Tibial artery (tissue), 4 donors: ENCODE measurements at regions not wholly inside any gene's neighbourhood (a gene's known extent, or its start where the extent isn't known, plus 50 kb on each side); places are given as distances from the start of the nearest gene placed in this dataset.

Experiments
- DNase-seq, 2 donors: peaks; one replicate each; pipeline ENCODE4 v3.0.0-alpha.2; 2019
- H3K27ac ChIP-seq, 2 donors: fragments of 200-600 bp; sonication (generic) in 1 of 2; 1 replicate in 1 of 2; 2 replicates in 1 of 2; pipeline ENCODE4 v1.5.1; 2018 to 2019; ENCODE audit warnings: mild to moderate bottlenecking in 1 of 2
- H3K27me3 ChIP-seq, 2 donors: fragments of 200-600 bp; sonication (generic) in 1 of 2; one replicate each; pipeline versions ENCODE4 v1.5.1 to v1.6.0; 2016 to 2019
- H3K36me3 ChIP-seq, 3 donors: fragments of 200-600 bp; sonication (generic) in 2 of 3; one replicate each; pipeline ENCODE4 v1.5.1; 2016 to 2019; ENCODE audit warnings: mild to moderate bottlenecking in 2 of 3
- H3K4me1 ChIP-seq, 4 donors: fragments of 200-600 bp; sonication (generic) in 2 of 4; 1 replicate in 3 of 4; 2 replicates in 1 of 4; pipeline ENCODE4 v1.5.1; 2016 to 2019
- H3K4me3 ChIP-seq, 2 donors: fragments of 200-600 bp; sonication (generic) in 1 of 2; 1 replicate in 1 of 2; 2 replicates in 1 of 2; pipeline ENCODE4 v1.5.1; 2018 to 2019; ENCODE audit warnings: mild to moderate bottlenecking in 2 of 2
- H3K9me3 ChIP-seq, 3 donors: fragments of 200-600 bp; sonication (generic) in 1 of 3; one replicate each; pipeline ENCODE4 v1.5.1; 2016 to 2019
- CTCF ChIP-seq, 2 experiments: fragments of 200-600 bp in 1 of 2; fragments of 450-650 bp in 1 of 2; IDR thresholded peaks; one replicate each; pipeline ENCODE4 v1.5.1; 2017 to 2019; ENCODE audit warnings: antibody characterized with exemption in 2 of 2, mild to moderate bottlenecking in 1 of 2, moderate library complexity in 1 of 2
- intact Hi-C: fragments of 100-400 bp; cut with DNase I; formaldehyde crosslinking; loops from one replicate; pipeline ENCODE4 v1.15.0; 2023; ENCODE audit warnings: low total_unique reads

- Histone ChIP-seq H3K27ac (no peak overlapping the region), H3K27me3 (peaks cover 0 to 8% of the 10 kb centered on the region in 2 donors), H3K36me3 (no peaks in the 10 kb centered on the region), H3K4me3 (no peak overlapping the region), H3K9me3 (no peaks in the 10 kb centered on the region), H3K4me1 (peaks cover 0 to 24% (median 15%) of the 10 kb centered on the region in 4 donors)
- no peak for DNase-seq
- intact Hi-C loops: no loop called here
- no peak for TF ChIP-seq CTCF (IDR thresholded peaks at IDR 0.05)
Measured at GRCh38 chr3:194876403-194877095, 190.9 kb downstream of the FAM43A start.

GRCh38 chr3:194877291-194878119, 191.8 kb downstream of the FAM43A start:
- intact Hi-C loops: no loop called here
- H3K4me1 ChIP-seq: peaks cover 0 to 19% (median 12%) of the 10 kb centered on the region in 4 donors
- peaks cover 0 to 8% of the 10 kb centered on the region in 2 donors for H3K27me3 ChIP-seq
- no peak overlapping the region for H3K4me3 ChIP-seq
- no peaks in the 10 kb centered on the region for H3K36me3 ChIP-seq
- no peak overlapping the region for H3K27ac ChIP-seq
- H3K9me3 ChIP-seq: no peaks in the 10 kb centered on the region
- TF ChIP-seq CTCF (IDR thresholded peaks at IDR 0.05): no peak
- no peak for DNase-seq

- peak in 1 of 2 donors; percentile 51 for DNase-seq
- Histone ChIP-seq H3K4me3 (no peak overlapping the region), H3K9me3 (peaks cover 1 to 10% (median 9%) of the 10 kb centered on the region in 3 donors), H3K36me3 (no peaks in the 10 kb centered on the region), H3K4me1 (peaks cover 0 to 19% (median 12%) of the 10 kb centered on the region in 4 donors), H3K27ac (no peak overlapping the region), H3K27me3 (peaks cover 0 to 13% of the 10 kb centered on the region in 2 donors)
- no peak for TF ChIP-seq CTCF (IDR thresholded peaks at IDR 0.05)
- intact Hi-C loops: no loop called here
Measured at GRCh38 chr3:194879126-194879877, 193.6 kb downstream of the FAM43A start.

- no peak for TF ChIP-seq CTCF (IDR thresholded peaks at IDR 0.05)
- DNase-seq: peak; percentile 76 to 80
Measured at GRCh38 chr3:194879991-194880939, 194.6 kb downstream of the FAM43A start.

More at GRCh38 chr3:194879991-194880939, 194.6 kb downstream of the FAM43A start:
- no peak overlapping the region for H3K27ac ChIP-seq
- intact Hi-C loops: no loop called here
- H3K27me3 ChIP-seq: peaks cover 0 to 13% of the 10 kb centered on the region in 2 donors
- H3K9me3 ChIP-seq: peaks cover 3 to 15% (median 14%) of the 10 kb centered on the region in 3 donors
- H3K36me3 ChIP-seq: no peaks in the 10 kb centered on the region
- peaks cover 0 to 19% (median 12%) of the 10 kb centered on the region in 4 donors for H3K4me1 ChIP-seq
- no peak overlapping the region for H3K4me3 ChIP-seq
